ENCODE measurements at regions not wholly inside any gene's neighbourhood (a gene's known extent, or its start where the extent isn't known, plus 50 kb on each side); places are given as distances from the start of the nearest gene placed in this dataset.

DNA sequence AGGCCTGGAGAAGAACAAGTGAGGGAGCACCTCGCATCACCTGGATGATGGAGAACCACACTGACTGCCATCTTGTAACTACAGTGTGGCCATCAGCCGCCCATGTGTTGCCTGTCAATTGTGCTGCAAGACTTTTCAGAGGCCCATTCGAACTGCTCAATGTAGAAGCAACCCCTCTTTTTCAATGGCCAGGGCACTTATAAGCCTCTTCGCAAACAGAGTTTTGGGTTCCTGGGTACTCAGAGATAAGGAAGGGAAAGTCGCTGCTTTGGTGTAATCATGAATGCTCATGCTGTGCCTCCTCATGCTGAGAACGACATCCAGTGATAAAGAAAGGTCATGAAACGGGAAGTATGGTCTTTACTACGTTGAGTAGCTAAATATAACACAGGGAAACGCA is 143.9 kb upstream of the SLC39A10 start:
- WGBS, 5 donors: 47 to 61% (median 51%) methylated on average over 9 of the region's 9 CpGs
- H3K4me3 ChIP-seq: no peak overlapping the region
- H3K27me3 ChIP-seq (replicated peaks in 1 of 7): no peaks in the 10 kb centered on the region
- intact Hi-C loops (cut with DNase I; ENCODE audit: low total_unique reads): no loop called here
- H3K36me3 ChIP-seq: no peaks in the 10 kb centered on the region
- H3K4me1 ChIP-seq: peaks cover 0 to 3% (median 0%) of the 10 kb centered on the region in 6 donors
- H3K9me3 ChIP-seq: no peaks in the 10 kb centered on the region
- TF ChIP-seq, protein P1, sequence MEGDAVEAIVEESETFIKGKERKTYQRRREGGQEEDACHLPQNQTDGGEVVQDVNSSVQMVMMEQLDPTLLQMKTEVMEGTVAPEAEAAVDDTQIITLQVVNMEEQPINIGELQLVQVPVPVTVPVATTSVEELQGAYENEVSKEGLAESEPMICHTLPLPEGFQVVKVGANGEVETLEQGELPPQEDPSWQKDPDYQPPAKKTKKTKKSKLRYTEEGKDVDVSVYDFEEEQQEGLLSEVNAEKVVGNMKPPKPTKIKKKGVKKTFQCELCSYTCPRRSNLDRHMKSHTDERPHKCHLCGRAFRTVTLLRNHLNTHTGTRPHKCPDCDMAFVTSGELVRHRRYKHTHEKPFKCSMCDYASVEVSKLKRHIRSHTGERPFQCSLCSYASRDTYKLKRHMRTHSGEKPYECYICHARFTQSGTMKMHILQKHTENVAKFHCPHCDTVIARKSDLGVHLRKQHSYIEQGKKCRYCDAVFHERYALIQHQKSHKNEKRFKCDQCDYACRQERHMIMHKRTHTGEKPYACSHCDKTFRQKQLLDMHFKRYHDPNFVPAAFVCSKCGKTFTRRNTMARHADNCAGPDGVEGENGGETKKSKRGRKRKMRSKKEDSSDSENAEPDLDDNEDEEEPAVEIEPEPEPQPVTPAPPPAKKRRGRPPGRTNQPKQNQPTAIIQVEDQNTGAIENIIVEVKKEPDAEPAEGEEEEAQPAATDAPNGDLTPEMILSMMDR (IDR thresholded peaks at IDR 0.05 in 8 of 11, conservative IDR thresholded peaks at IDR 0.05 in 3 of 11): no peak
- TF ChIP-seq POLR2AphosphoS5 (IDR thresholded peaks at IDR 0.05) (no peak), POLR2A (IDR thresholded peaks at IDR 0.05) (no peak)
- H3K27ac ChIP-seq: no peak overlapping the region
- no peak for DNase-seq

DNA sequence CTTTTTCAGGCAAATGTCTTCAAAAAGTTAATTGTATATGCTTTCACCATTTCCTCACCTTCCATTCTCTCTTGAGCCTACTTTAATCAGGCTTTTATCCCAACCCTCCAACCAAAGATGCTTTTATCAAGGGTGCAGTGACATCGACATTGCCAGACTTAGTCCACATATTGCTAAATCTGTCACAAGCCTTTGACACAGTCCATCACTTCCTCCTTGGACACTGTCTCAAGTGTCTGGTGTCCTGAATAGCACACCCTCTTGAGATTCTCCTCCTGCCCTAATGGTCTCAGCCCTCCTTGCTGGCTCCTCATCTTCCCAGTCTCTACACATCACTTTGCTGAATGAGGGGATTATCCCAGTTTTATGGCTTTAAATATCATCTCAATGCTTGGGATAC is 147.5 kb upstream of the SLC39A10 start:
- intact Hi-C loops (cut with DNase I; ENCODE audit: low total_unique reads): loop anchor here (10.0 kb wide), 1 partner anchor 145 kb away; the partner anchor contains the start of gene SLC39A10
- DNase-seq: no peak
- WGBS, 5 donors: 58 to 84% (median 79%) methylated on average over 1 of the region's 1 CpG
- TF ChIP-seq POLR2A (IDR thresholded peaks at IDR 0.05): no peak
- TF ChIP-seq, protein P1 (IDR thresholded peaks at IDR 0.05 in 8 of 11, conservative IDR thresholded peaks at IDR 0.05 in 3 of 11): no peak
- TF ChIP-seq POLR2AphosphoS5 (IDR thresholded peaks at IDR 0.05): no peak
- Histone ChIP-seq H3K27ac (no peak overlapping the region), H3K4me1 (peaks cover 0 to 3% (median 0%) of the 10 kb centered on the region in 6 donors), H3K27me3 (replicated peaks in 1 of 7) (no peaks in the 10 kb centered on the region), H3K4me3 (no peak overlapping the region), H3K36me3 (no peaks in the 10 kb centered on the region), H3K9me3 (peaks cover 0 to 8% (median 0%) of the 10 kb centered on the region in 8 donors)

DNA sequence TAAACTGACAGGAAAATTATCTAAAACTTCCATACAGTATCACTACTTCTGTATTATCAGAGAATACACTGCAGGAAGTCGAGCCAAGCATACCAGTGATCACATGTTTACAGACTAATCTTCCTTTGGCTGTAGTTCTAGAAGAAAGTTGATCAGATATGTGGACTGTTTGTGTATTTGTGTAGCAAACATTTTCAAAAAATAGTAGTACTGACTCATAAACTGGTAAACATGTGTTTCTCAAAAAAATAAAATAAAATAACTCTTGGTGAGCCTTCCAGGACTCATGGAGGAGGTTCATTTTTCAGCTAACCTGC is 148.9 kb upstream of the SLC39A10 start:
- intact Hi-C loops (cut with DNase I; ENCODE audit: low total_unique reads): loop anchor here (10.0 kb wide), 1 partner anchor 147 kb away; the partner anchor contains the start of gene SLC39A10
- 90 to 98% (median 91%) methylated on average over 1 of the region's 1 CpG for WGBS, 5 donors
- H3K4me3 ChIP-seq: no peak overlapping the region
- H3K27ac ChIP-seq: no peak overlapping the region
- TF ChIP-seq POLR2AphosphoS5 (IDR thresholded peaks at IDR 0.05) (no peak), POLR2A (IDR thresholded peaks at IDR 0.05) (no peak)
- TF ChIP-seq, protein P1 (IDR thresholded peaks at IDR 0.05 in 8 of 11, conservative IDR thresholded peaks at IDR 0.05 in 3 of 11): no peak
- H3K27me3 ChIP-seq (replicated peaks in 1 of 7): no peaks in the 10 kb centered on the region
- peaks cover 0 to 8% (median 0%) of the 10 kb centered on the region in 8 donors for H3K9me3 ChIP-seq
- H3K36me3 ChIP-seq: no peaks in the 10 kb centered on the region
- no peak for DNase-seq
- H3K4me1 ChIP-seq: no peaks in the 10 kb centered on the region

DNA sequence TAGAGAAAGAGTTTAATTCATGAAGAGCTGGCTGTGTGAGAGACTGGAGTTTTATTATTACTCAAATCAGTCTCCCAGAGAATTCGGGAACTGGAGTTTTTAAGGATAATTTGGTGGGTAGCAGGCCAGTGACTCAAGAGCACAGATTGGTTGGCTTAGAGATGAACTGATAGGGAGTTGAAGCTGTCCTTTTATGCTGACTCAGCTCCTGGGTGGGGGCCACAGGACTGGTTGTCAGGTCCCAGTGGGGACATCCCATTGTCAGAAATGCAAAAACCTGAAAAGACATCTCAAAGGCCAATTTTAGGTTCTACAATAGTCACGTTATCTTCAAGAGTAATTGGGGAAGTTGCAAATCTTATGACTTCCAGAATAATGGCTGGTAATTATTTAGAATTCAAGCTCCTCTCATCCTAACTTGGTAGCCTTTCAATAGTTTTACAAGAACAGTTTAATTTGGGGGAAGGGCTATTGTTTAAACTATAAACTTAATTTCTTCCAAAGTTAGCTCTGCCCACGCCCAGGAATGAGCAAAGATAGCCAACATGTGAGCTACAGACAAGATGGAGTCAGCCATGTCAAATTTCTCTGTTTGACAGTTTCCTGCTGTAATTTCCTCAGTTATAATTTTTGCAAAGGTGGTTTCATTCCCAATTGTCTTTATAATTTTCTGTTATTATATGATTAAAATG is 149.4 kb upstream of the SLC39A10 start:
- intact Hi-C loops (cut with DNase I; ENCODE audit: low total_unique reads): loop anchor here (10.0 kb wide), 1 partner anchor 147 kb away; the partner anchor contains the start of gene SLC39A10
- Histone ChIP-seq H3K9me3 (peaks cover 0 to 8% (median 0%) of the 10 kb centered on the region in 8 donors), H3K36me3 (no peaks in the 10 kb centered on the region), H3K27ac (no peak overlapping the region), H3K4me3 (no peak overlapping the region), H3K27me3 (replicated peaks in 1 of 7) (no peaks in the 10 kb centered on the region), H3K4me1 (no peaks in the 10 kb centered on the region)
- WGBS, 5 donors: 83 to 86% (median 84%) methylated on average over 3 of the region's 3 CpGs
- no peak for TF ChIP-seq POLR2A (IDR thresholded peaks at IDR 0.05)
- TF ChIP-seq, protein P1 (IDR thresholded peaks at IDR 0.05 in 8 of 11, conservative IDR thresholded peaks at IDR 0.05 in 3 of 11): no peak
- no peak for TF ChIP-seq POLR2AphosphoS5 (IDR thresholded peaks at IDR 0.05)
- no peak for DNase-seq

All from spleen (tissue), 11 donors.